Lung (tissue), 11 donors: ENCODE measurements at regions not wholly inside any gene's neighbourhood (a gene's known extent, or its start where the extent isn't known, plus 50 kb on each side); places are given as distances from the start of the nearest gene placed in this dataset.

Source experiments
- ATAC-seq: fragments of 200-7000 bp; cut with Tn5 transposase; one replicate; pipeline ENCODE4 v1.9.1; 2020; ENCODE audit warnings: moderate number of reproducible peaks; ENCODE audit not compliant: insufficient read depth, low FRiP score
- DNase-seq, 3 donors: peaks; one replicate each; pipeline ENCODE4 v3.0.0-alpha.2; 2013 to 2017
- H3K27ac ChIP-seq, 2 donors: one replicate each; pipeline ENCODE4 v1.5.1; 2013; ENCODE audit warnings: mild to moderate bottlenecking in 2 of 2, moderate library complexity in 2 of 2, control low read depth in 1 of 2, inconsistent platforms in 1 of 2, low read depth in 1 of 2, low read length in 1 of 2
- H3K27me3 ChIP-seq, 3 donors: one replicate each; pipeline ENCODE4 v1.5.1; 2013; ENCODE audit warnings: low read length in 2 of 3; ENCODE audit not compliant: control insufficient read depth in 3 of 3, insufficient read depth in 3 of 3
- H3K36me3 ChIP-seq, 4 donors: one replicate each; pipeline ENCODE4 v1.5.1; 2013; ENCODE audit warnings: low read length in 4 of 4, mild to moderate bottlenecking in 1 of 4, moderate library complexity in 1 of 4; ENCODE audit not compliant: control insufficient read depth in 4 of 4, insufficient read depth in 4 of 4
- H3K4me1 ChIP-seq, 5 donors: one replicate each; pipeline ENCODE4 v1.5.1; 2013; ENCODE audit warnings: low read length in 5 of 5, mild to moderate bottlenecking in 2 of 5, moderate library complexity in 1 of 5; ENCODE audit not compliant: control insufficient read depth in 5 of 5, insufficient read depth in 5 of 5
- H3K4me3 ChIP-seq: one replicate; pipeline ENCODE4 v1.5.1; 2013; ENCODE audit warnings: mild to moderate bottlenecking, control low read depth, moderate library complexity
- H3K9ac ChIP-seq, 2 donors: one replicate each; pipeline ENCODE4 v1.5.1; 2013; ENCODE audit warnings: low read length in 2 of 2, control low read depth in 1 of 2; ENCODE audit not compliant: insufficient read depth in 1 of 2
- H3K9me3 ChIP-seq, 4 donors: one replicate each; pipeline ENCODE4 v1.5.1; 2013; ENCODE audit warnings: low read length in 3 of 4, mild to moderate bottlenecking in 1 of 4, moderate library complexity in 1 of 4; ENCODE audit not compliant: control insufficient read depth in 4 of 4, insufficient read depth in 3 of 4
- CTCF ChIP-seq: IDR thresholded peaks from 2 replicates; pipeline ENCODE4 v1.5.1; 2012; ENCODE audit warnings: mild to moderate bottlenecking; ENCODE audit errors: control extremely low read depth, extremely low read depth
- WGBS, 2 donors: extraction: QIAGEN DNeasy Blood & Tissue Kit; methylation state at CpG; one replicate each; pipeline ENCODE4 v1.1.7; 2013; 5-methylcytosine and 5-hydroxymethylcytosine counted together
- donor health status: control.
- donor health status: control.
- donor health status: Bipolar disorder and iron deficiency.
- donor health status: healthy.
- donor health status: DM: yes; HTN: yes; CAD: no.

GRCh38 chr5:179410291-179411160 lies 65.3 kb upstream of the ADAMTS2 start:
- no peak for DNase-seq

GRCh38 chr5:179409806-179410205 lies 64.5 kb upstream of the ADAMTS2 start:
- no peaks in the 10 kb centered on the region for H3K36me3 ChIP-seq
- no peak overlapping the region for H3K27ac ChIP-seq
- H3K9ac ChIP-seq = no peak overlapping the region
- TF ChIP-seq CTCF = no peak
- H3K27me3 ChIP-seq = no peaks in the 10 kb centered on the region
- H3K9me3 ChIP-seq = no peaks in the 10 kb centered on the region
- WGBS, 2 donors = 92 to 95% methylated on average over 7 of the region's 7 CpGs
- ATAC-seq (no peak), DNase-seq (no peak)
- H3K4me3 ChIP-seq = no peak overlapping the region
- H3K4me1 ChIP-seq = peaks cover 0 to 22% (median 0%) of the 10 kb centered on the region in 5 donors

More at GRCh38 chr5:179410291-179411160, 65.3 kb upstream of the ADAMTS2 start:
- no peak overlapping the region for H3K9ac ChIP-seq
- ATAC-seq = no peak
- H3K4me3 ChIP-seq = no peak overlapping the region
- H3K4me1 ChIP-seq = peaks cover 0 to 22% (median 0%) of the 10 kb centered on the region in 5 donors
- H3K36me3 ChIP-seq = no peaks in the 10 kb centered on the region
- no peak overlapping the region for H3K27ac ChIP-seq
- H3K27me3 ChIP-seq = no peaks in the 10 kb centered on the region
- WGBS, 2 donors = 89 to 93% methylated on average over 26 to 27 of the region's 27 CpGs
- H3K9me3 ChIP-seq = no peaks in the 10 kb centered on the region
- TF ChIP-seq CTCF = no peak

GRCh38 chr5:179408611-179409010 lies 63.4 kb upstream of the ADAMTS2 start:
- Histone ChIP-seq H3K9me3 (no peaks in the 10 kb centered on the region), H3K36me3 (no peaks in the 10 kb centered on the region), H3K4me3 (no peak overlapping the region), H3K9ac (no peak overlapping the region), H3K4me1 (peaks cover 0 to 22% (median 0%) of the 10 kb centered on the region in 5 donors), H3K27me3 (no peaks in the 10 kb centered on the region), H3K27ac (no peak overlapping the region)
- WGBS, 2 donors = 82 to 91% methylated on average over 19 of the region's 19 CpGs
- DNase-seq (no peak), ATAC-seq (no peak)
- TF ChIP-seq CTCF = no peak
